Thyroid gland (tissue), 4 donors: ENCODE measurements at regions not wholly inside any gene's neighbourhood (a gene's known extent, or its start where the extent isn't known, plus 50 kb on each side); places are given as distances from the start of the nearest gene placed in this dataset.

Experiments used
- DNase-seq, 2 donors: peaks; one replicate each; pipeline ENCODE4 v3.0.0-alpha.2; 2019
- H3K27ac ChIP-seq, 3 donors: fragments of 200-600 bp; sonication (generic); 1 replicate in 2 of 3; 2 replicates in 1 of 3; pipeline ENCODE4 v1.5.1; 2016 to 2019; ENCODE audit warnings: mild to moderate bottlenecking in 1 of 3, moderate library complexity in 1 of 3
- H3K27me3 ChIP-seq: fragments of 200-600 bp; sonication (generic); one replicate; pipeline ENCODE4 v1.5.1; 2019
- H3K36me3 ChIP-seq, 2 donors: fragments of 200-600 bp; sonication (generic); one replicate each; pipeline ENCODE4 v1.5.1; 2016 to 2019
- H3K4me1 ChIP-seq, 2 donors: fragments of 200-600 bp; sonication (generic); one replicate each; pipeline ENCODE4 v1.5.1; 2017 to 2019
- H3K4me3 ChIP-seq, 3 donors: fragments of 200-600 bp; sonication (generic); replicated peaks in 1 of 3; 1 replicate in 2 of 3; 2 replicates in 1 of 3; pipeline ENCODE4 v1.5.1; 2016; ENCODE audit warnings: mild to moderate bottlenecking in 1 of 3
- H3K9me3 ChIP-seq: fragments of 200-600 bp; sonication (generic); one replicate; pipeline ENCODE4 v1.5.1; 2017
- CTCF ChIP-seq, 6 experiments: fragments of 200-600 bp in 3 of 6; fragments of 450-650 bp in 3 of 6; sonication (generic) in 3 of 6; IDR thresholded peaks; one replicate each; pipeline ENCODE4 v1.5.1; 2016 to 2019; ENCODE audit warnings: antibody characterized with exemption in 6 of 6, mild to moderate bottlenecking in 2 of 6, inconsistent platforms in 1 of 6, moderate library complexity in 1 of 6
- POLR2A ChIP-seq, 2 donors: fragments of 450-650 bp; IDR thresholded peaks; one replicate each; pipeline ENCODE4 v1.6.1; 2017; ENCODE audit warnings: antibody characterized with exemption in 2 of 2, mild to moderate bottlenecking in 2 of 2, moderate library complexity in 1 of 2
- WGBS, 2 donors: methylation state at CpG; one replicate each; pipeline ENCODE4 v1.1.5; 2017; 5-methylcytosine and 5-hydroxymethylcytosine counted together
- intact Hi-C: fragments of 100-400 bp; cut with DNase I; formaldehyde crosslinking; loops from one replicate; pipeline ENCODE4 v1.15.1; 2023

- no peak overlapping the region for H3K4me3 ChIP-seq
- DNase-seq, result no peak
- TF ChIP-seq POLR2A (IDR thresholded peaks at IDR 0.05) (no peak), CTCF (IDR thresholded peaks at IDR 0.05) (no peak)
- H3K4me1 ChIP-seq, result peaks cover 8 to 11% of the 10 kb centered on the region in 2 donors
- H3K36me3 ChIP-seq, result no peaks in the 10 kb centered on the region
- peaks cover 20% of the 10 kb centered on the region for H3K27me3 ChIP-seq
- no peaks in the 10 kb centered on the region for H3K9me3 ChIP-seq
- 61 to 75% methylated on average over 20 to 35 of the region's 37 CpGs for WGBS, 2 donors
- no peak overlapping the region for H3K27ac ChIP-seq
- intact Hi-C loops, result no loop called here
These were observed 75.0 kb downstream of the ZIC5 start for GRCh38 chr13:99896369-99897075.

GRCh38 chr13:99895444-99896368 is 75.9 kb downstream of the ZIC5 start:
- TF ChIP-seq CTCF (IDR thresholded peaks at IDR 0.05), result no peak
- no peak for TF ChIP-seq POLR2A (IDR thresholded peaks at IDR 0.05)
- Histone ChIP-seq H3K4me3 (peak overlapping the region; percentile 4 to 21 (median 6)), H3K36me3 (no peaks in the 10 kb centered on the region), H3K27ac (no peak overlapping the region), H3K4me1 (peaks cover 8 to 11% of the 10 kb centered on the region in 2 donors), H3K9me3 (no peaks in the 10 kb centered on the region), H3K27me3 (peaks cover 20% of the 10 kb centered on the region)
- intact Hi-C loops, result no loop called here
- WGBS, 2 donors, result 8 to 9% methylated on average over 50 to 77 of the region's 100 CpGs
- no peak for DNase-seq

GRCh38 chr13:99894840-99895443 is 76.6 kb downstream of the ZIC5 start:
- DNase-seq, result no peak
- H3K27me3 ChIP-seq, result peaks cover 20% of the 10 kb centered on the region
- peak overlapping the region; percentile 4 to 21 (median 6) for H3K4me3 ChIP-seq
- WGBS, 2 donors, result 6% methylated on average over 33 of the region's 33 CpGs
- TF ChIP-seq CTCF (IDR thresholded peaks at IDR 0.05), result no peak
- TF ChIP-seq POLR2A (IDR thresholded peaks at IDR 0.05), result no peak
- no peaks in the 10 kb centered on the region for H3K9me3 ChIP-seq
- H3K4me1 ChIP-seq, result peaks cover 8 to 11% of the 10 kb centered on the region in 2 donors
- intact Hi-C loops, result no loop called here
- no peaks in the 10 kb centered on the region for H3K36me3 ChIP-seq
- no peak overlapping the region for H3K27ac ChIP-seq

- H3K9me3 ChIP-seq, result no peaks in the 10 kb centered on the region
These were observed 77.3 kb downstream of the ZIC5 start for GRCh38 chr13:99894105-99894839.

GRCh38 chr13:99893567-99893966 is 78.0 kb downstream of the ZIC5 start:
- H3K27ac ChIP-seq, result no peak overlapping the region
- DNase-seq, result no peak
- no peaks in the 10 kb centered on the region for H3K9me3 ChIP-seq
- H3K36me3 ChIP-seq, result no peaks in the 10 kb centered on the region
- no peak overlapping the region for H3K4me3 ChIP-seq
- intact Hi-C loops, result no loop called here
- H3K27me3 ChIP-seq, result peaks cover 20% of the 10 kb centered on the region
- TF ChIP-seq POLR2A (IDR thresholded peaks at IDR 0.05), result no peak
- TF ChIP-seq CTCF (IDR thresholded peaks at IDR 0.05), result no peak
- 95 to 96% methylated on average over 9 of the region's 9 CpGs for WGBS, 2 donors
- peaks cover 8 to 11% of the 10 kb centered on the region in 2 donors for H3K4me1 ChIP-seq

More at GRCh38 chr13:99894105-99894839, 77.3 kb downstream of the ZIC5 start:
- WGBS, 2 donors, result 78 to 82% methylated on average over 13 of the region's 13 CpGs
- peaks cover 20% of the 10 kb centered on the region for H3K27me3 ChIP-seq
- no peak for DNase-seq
- peaks cover 8 to 11% of the 10 kb centered on the region in 2 donors for H3K4me1 ChIP-seq
- H3K36me3 ChIP-seq, result no peaks in the 10 kb centered on the region
- no peak overlapping the region for H3K4me3 ChIP-seq
- no peak overlapping the region for H3K27ac ChIP-seq
- TF ChIP-seq POLR2A (IDR thresholded peaks at IDR 0.05), result no peak
- intact Hi-C loops, result no loop called here
